GM19395 (cell line): ENCODE measurements at regions not wholly inside any gene's neighbourhood (a gene's known extent, or its start where the extent isn't known, plus 50 kb on each side); places are given as distances from the start of the nearest gene placed in this dataset.

Experiments
- ATAC-seq: cut with Tn5 transposase; IDR thresholded peaks from one replicate; pipeline ENCODE4 v1.9.1; 2021; ENCODE audit warnings: mild to moderate bottlenecking, moderate library complexity; ENCODE audit not compliant: unreplicated experiment

GRCh38 chr9:4386819-4387218 lies 87.0 kb upstream of the GLIS3 start:
- no peak for ATAC-seq

- ATAC-seq, result no peak
Observed at GRCh38 chr9:4384750-4385149, 84.9 kb upstream of the GLIS3 start.

GRCh38 chr9:4382722-4383317 lies 83.0 kb upstream of the GLIS3 start:
- no peak for ATAC-seq

GRCh38 chr9:4381744-4382143 lies 81.9 kb upstream of the GLIS3 start:
- ATAC-seq, result no peak

- no peak for ATAC-seq
Observed at GRCh38 chr9:4380406-4380805, 80.5 kb upstream of the GLIS3 start.

- no peak for ATAC-seq
Observed at GRCh38 chr9:4375424-4376200, 75.7 kb upstream of the GLIS3 start.

- no peak for ATAC-seq
Observed at GRCh38 chr9:4371108-4371507, 71.2 kb upstream of the GLIS3 start.

GRCh38 chr9:4370501-4370900 lies 70.6 kb upstream of the GLIS3 start:
- ATAC-seq, result no peak

- no peak for ATAC-seq
Observed at GRCh38 chr9:4366591-4367330, 66.9 kb upstream of the GLIS3 start.

GRCh38 chr9:4365055-4365454 lies 65.2 kb upstream of the GLIS3 start:
- no peak for ATAC-seq

- no peak for ATAC-seq
Observed at GRCh38 chr9:4362281-4362680, 62.4 kb upstream of the GLIS3 start.

- ATAC-seq, result no peak
Observed at GRCh38 chr9:4359016-4359415, 59.1 kb upstream of the GLIS3 start.

GRCh38 chr9:4357929-4358328 lies 58.1 kb upstream of the GLIS3 start:
- no peak for ATAC-seq

- ATAC-seq, result no peak
Observed at GRCh38 chr9:4356306-4356705, 56.4 kb upstream of the GLIS3 start.

- no peak for ATAC-seq
Observed at GRCh38 chr9:4353236-4353635, 53.4 kb upstream of the GLIS3 start.

GRCh38 chr9:4349816-4350418 lies 50.0 kb upstream of the GLIS3 start:
- ATAC-seq, result no peak
